ENCODE measurements at regions not wholly inside any gene's neighbourhood (a gene's known extent, or its start where the extent isn't known, plus 50 kb on each side); places are given as distances from the start of the nearest gene placed in this dataset.

GRCh38 chr13:60274655-60275054 is 110.9 kb upstream of the DIAPH3 start:
- TF ChIP-seq POLR2AphosphoS5 (IDR thresholded peaks at IDR 0.05; ENCODE audit: low read depth, low read length) = no peak
- TF ChIP-seq SP1 (IDR thresholded peaks at IDR 0.05; ENCODE audit: low read depth, low read length) = no peak
- no peak for TF ChIP-seq CHD2 (IDR thresholded peaks at IDR 0.05; ENCODE audit: low read length)
- no peak for TF ChIP-seq RAD21 (IDR thresholded peaks at IDR 0.05 in 1 of 2, conservative IDR thresholded peaks at IDR 0.05 in 1 of 2; ENCODE audit: low read depth in 2 of 2, low read length in 2 of 2)
- TF ChIP-seq POLR2A (IDR thresholded peaks at IDR 0.05; ENCODE audit: control extremely low read depth in 1 of 2, low read depth in 2 of 2, low read length in 2 of 2) = no peak
- TF ChIP-seq SRF (IDR thresholded peaks at IDR 0.05; ENCODE audit: low read depth, low read length) = no peak
- no peak for TF ChIP-seq TCF12 (IDR thresholded peaks at IDR 0.05; ENCODE audit: low read depth, low read length)
- no peak for TF ChIP-seq CTCF (IDR thresholded peaks at IDR 0.05; ENCODE audit: control extremely low read depth in 1 of 3, insufficient read depth in 1 of 3, low read depth in 1 of 3, low read length in 3 of 3)
